ENCODE measurements at regions not wholly inside any gene's neighbourhood (a gene's known extent, or its start where the extent isn't known, plus 50 kb on each side); places are given as distances from the start of the nearest gene placed in this dataset.

DNA sequence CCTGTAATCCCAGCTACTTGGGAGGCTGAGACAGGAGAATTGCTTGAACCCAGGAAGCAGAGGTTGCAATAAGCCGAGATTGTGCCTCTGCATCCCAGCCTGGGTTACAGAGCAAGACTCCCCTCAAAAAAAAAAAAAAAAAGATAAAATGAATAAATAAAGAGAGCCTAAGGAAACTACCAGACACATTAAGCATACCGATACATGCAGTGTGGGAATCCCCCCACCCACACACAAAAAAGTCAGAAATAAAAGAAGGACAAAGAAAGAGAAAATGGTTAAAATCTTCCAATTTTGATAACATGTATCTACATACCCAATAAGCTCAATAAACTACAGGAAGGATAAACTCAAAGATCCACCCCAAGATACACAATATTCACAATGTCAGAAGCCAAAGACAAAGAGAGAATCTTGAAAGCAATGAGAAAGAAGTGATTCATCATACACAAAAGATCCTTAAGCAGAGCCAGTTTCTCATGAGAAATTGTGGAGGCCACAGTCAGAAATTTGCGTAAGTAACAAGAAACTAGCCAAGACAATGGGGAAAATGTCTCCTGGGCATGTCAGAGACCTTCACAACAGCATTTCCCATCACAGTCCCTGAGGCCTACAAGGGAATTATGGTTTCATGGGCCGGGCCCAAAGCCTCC lies 1197.0 kb downstream of the AMY1C start:
- no peak for DNase-seq
- TF ChIP-seq, protein P1, sequence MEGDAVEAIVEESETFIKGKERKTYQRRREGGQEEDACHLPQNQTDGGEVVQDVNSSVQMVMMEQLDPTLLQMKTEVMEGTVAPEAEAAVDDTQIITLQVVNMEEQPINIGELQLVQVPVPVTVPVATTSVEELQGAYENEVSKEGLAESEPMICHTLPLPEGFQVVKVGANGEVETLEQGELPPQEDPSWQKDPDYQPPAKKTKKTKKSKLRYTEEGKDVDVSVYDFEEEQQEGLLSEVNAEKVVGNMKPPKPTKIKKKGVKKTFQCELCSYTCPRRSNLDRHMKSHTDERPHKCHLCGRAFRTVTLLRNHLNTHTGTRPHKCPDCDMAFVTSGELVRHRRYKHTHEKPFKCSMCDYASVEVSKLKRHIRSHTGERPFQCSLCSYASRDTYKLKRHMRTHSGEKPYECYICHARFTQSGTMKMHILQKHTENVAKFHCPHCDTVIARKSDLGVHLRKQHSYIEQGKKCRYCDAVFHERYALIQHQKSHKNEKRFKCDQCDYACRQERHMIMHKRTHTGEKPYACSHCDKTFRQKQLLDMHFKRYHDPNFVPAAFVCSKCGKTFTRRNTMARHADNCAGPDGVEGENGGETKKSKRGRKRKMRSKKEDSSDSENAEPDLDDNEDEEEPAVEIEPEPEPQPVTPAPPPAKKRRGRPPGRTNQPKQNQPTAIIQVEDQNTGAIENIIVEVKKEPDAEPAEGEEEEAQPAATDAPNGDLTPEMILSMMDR (IDR thresholded peaks at IDR 0.05; ENCODE audit: borderline replicate concordance, extremely low read depth, low read length, poor library complexity, severe bottlenecking), result no peak
- TF ChIP-seq EZH2 (IDR thresholded peaks at IDR 0.05; ENCODE audit: borderline replicate concordance, low read depth, low read length, severe bottlenecking), result no peak
- no peak for ATAC-seq (ENCODE audit: insufficient read depth, low read depth)
- no peaks in the 10 kb centered on the region for H3K9me3 ChIP-seq (ENCODE audit: insufficient read depth, low read length, severe bottlenecking)
- H2AFZ ChIP-seq (ENCODE audit: low read depth, low read length), result no peak overlapping the region
- H3K27ac ChIP-seq (ENCODE audit: low read length), result no peak overlapping the region
- H3K27me3 ChIP-seq (ENCODE audit: insufficient read depth, low read length, poor library complexity), result no peaks in the 10 kb centered on the region
- H3K4me2 ChIP-seq (ENCODE audit: insufficient read depth, low read length), result no peak overlapping the region
- H4K20me1 ChIP-seq (ENCODE audit: insufficient read depth, low read length), result no peaks in the 10 kb centered on the region
- H3K4me1 ChIP-seq (ENCODE audit: insufficient read depth, low read length), result no peaks in the 10 kb centered on the region
- no peaks in the 10 kb centered on the region for H3K36me3 ChIP-seq (ENCODE audit: insufficient read depth, low read length)
- no peak overlapping the region for H3K9ac ChIP-seq (ENCODE audit: low read depth, low read length)
- no peaks in the 10 kb centered on the region for H3K79me2 ChIP-seq (ENCODE audit: insufficient read depth, low read length)
- H3K4me3 ChIP-seq (ENCODE audit: low read depth in 1 of 2, low read length in 2 of 2), result no peak overlapping the region

DNA sequence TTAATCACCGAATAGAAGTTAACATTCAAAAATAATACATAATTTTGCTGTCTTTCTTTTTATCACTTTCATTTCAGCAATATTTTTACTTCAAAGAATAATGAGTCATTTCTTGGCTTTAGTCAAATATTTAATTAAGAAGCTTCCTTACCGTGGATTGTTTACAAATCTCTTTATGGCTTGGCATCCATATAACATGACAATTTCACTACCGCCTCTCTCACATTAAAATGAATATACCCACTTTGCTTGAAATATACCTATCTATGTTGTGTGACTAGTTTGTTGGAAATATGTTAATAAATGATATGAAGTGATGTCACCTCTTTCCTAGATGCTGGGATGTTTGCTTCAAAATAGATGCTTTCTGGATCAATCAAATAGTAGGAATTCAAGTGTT lies 1203.9 kb downstream of the AMY1C start:
- Histone ChIP-seq H3K36me3 (ENCODE audit: insufficient read depth, low read length) (no peaks in the 10 kb centered on the region), H4K20me1 (ENCODE audit: insufficient read depth, low read length) (no peaks in the 10 kb centered on the region), H3K79me2 (ENCODE audit: insufficient read depth, low read length) (no peaks in the 10 kb centered on the region), H3K4me2 (ENCODE audit: insufficient read depth, low read length) (no peak overlapping the region), H3K9me3 (ENCODE audit: insufficient read depth, low read length, severe bottlenecking) (no peaks in the 10 kb centered on the region), H3K4me1 (ENCODE audit: insufficient read depth, low read length) (no peaks in the 10 kb centered on the region), H3K4me3 (ENCODE audit: low read depth in 1 of 2, low read length in 2 of 2) (no peak overlapping the region), H3K9ac (ENCODE audit: low read depth, low read length) (no peak overlapping the region), H3K27me3 (ENCODE audit: insufficient read depth, low read length, poor library complexity) (no peaks in the 10 kb centered on the region), H2AFZ (ENCODE audit: low read depth, low read length) (no peak overlapping the region), H3K27ac (ENCODE audit: low read length) (no peak overlapping the region)
- no peak for TF ChIP-seq EZH2 (IDR thresholded peaks at IDR 0.05; ENCODE audit: borderline replicate concordance, low read depth, low read length, severe bottlenecking)
- TF ChIP-seq, protein P1 (IDR thresholded peaks at IDR 0.05; ENCODE audit: borderline replicate concordance, extremely low read depth, low read length, poor library complexity, severe bottlenecking), result no peak
- no peak for ATAC-seq (ENCODE audit: insufficient read depth, low read depth)
- DNase-seq, result no peak

DNA sequence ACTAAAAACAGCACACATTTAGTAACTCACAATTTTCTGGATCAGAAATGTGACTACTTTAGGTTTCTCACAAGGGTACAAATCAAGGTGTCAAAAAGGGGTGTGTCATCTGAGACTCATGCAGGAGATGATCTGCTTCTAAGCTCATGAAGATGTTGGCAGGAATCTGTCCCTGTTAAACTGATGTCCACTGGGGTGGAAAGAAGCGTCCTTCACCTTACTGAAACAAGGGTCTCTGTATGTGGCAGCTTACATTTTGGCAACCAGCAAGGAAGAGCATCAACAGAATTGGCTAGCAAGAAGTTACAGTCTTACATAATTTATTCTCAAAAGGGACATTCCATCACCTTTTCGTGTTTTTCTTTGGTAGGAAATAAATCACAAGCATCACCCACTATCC lies 1223.8 kb downstream of the AMY1C start:
- no peak for DNase-seq
- H3K4me3 ChIP-seq (ENCODE audit: low read depth in 1 of 2, low read length in 2 of 2), result no peak overlapping the region
- H3K79me2 ChIP-seq (ENCODE audit: insufficient read depth, low read length), result no peaks in the 10 kb centered on the region
- H3K27ac ChIP-seq (ENCODE audit: low read length), result no peak overlapping the region
- TF ChIP-seq, protein P1 (IDR thresholded peaks at IDR 0.05; ENCODE audit: borderline replicate concordance, extremely low read depth, low read length, poor library complexity, severe bottlenecking), result no peak
- no peak for TF ChIP-seq EZH2 (IDR thresholded peaks at IDR 0.05; ENCODE audit: borderline replicate concordance, low read depth, low read length, severe bottlenecking)
- no peaks in the 10 kb centered on the region for H3K27me3 ChIP-seq (ENCODE audit: insufficient read depth, low read length, poor library complexity)
- no peaks in the 10 kb centered on the region for H3K9me3 ChIP-seq (ENCODE audit: insufficient read depth, low read length, severe bottlenecking)
- H4K20me1 ChIP-seq (ENCODE audit: insufficient read depth, low read length), result no peaks in the 10 kb centered on the region
- no peaks in the 10 kb centered on the region for H3K36me3 ChIP-seq (ENCODE audit: insufficient read depth, low read length)
- no peak overlapping the region for H3K9ac ChIP-seq (ENCODE audit: low read depth, low read length)
- H3K4me1 ChIP-seq (ENCODE audit: insufficient read depth, low read length), result no peaks in the 10 kb centered on the region
- no peak overlapping the region for H2AFZ ChIP-seq (ENCODE audit: low read depth, low read length)
- ATAC-seq (ENCODE audit: insufficient read depth, low read depth), result no peak
- H3K4me2 ChIP-seq (ENCODE audit: insufficient read depth, low read length), result no peak overlapping the region
